OCI-LY1 (cell line): ENCODE measurements at regions not wholly inside any gene's neighbourhood (a gene's known extent, or its start where the extent isn't known, plus 50 kb on each side); places are given as distances from the start of the nearest gene placed in this dataset.

Experiments used
- CTCF ChIP-seq: fragments of 200-600 bp; sonication (generic), shearing (Covaris generic); IDR thresholded peaks from 2 replicates; pipeline ENCODE4 v1.5.1; 2017; ENCODE audit warnings: mild to moderate bottlenecking, antibody characterized with exemption, low read length, moderate library complexity, mixed read lengths
- EZH2 ChIP-seq: fragments of 200-600 bp; sonication (generic), shearing (Covaris generic); IDR thresholded peaks from 2 replicates; pipeline ENCODE4 v1.8.0; 2017; ENCODE audit warnings: borderline replicate concordance, mixed run types, mild to moderate bottlenecking, antibody characterized with exemption, low read length, moderate library complexity, mixed read lengths

GRCh38 chr13:26487781-26488180 lies 69.7 kb upstream of the WASF3 start:
- TF ChIP-seq CTCF (no peak), EZH2 (no peak)
